Skin epidermis (tissue), 12 donors: ENCODE measurements at regions not wholly inside any gene's neighbourhood (a gene's known extent, or its start where the extent isn't known, plus 50 kb on each side); places are given as distances from the start of the nearest gene placed in this dataset.
"Not testable (repeated sequence)": the region's sequence is repeated elsewhere in the genome, so short reads cannot be mapped to it uniquely, and the experiment has no call there.

ENCODE experiments used
- H3K27ac ChIP-seq, 21 experiments: fragments of 200-600 bp; sonication (generic) in 11 of 21; one replicate each; pipeline ENCODE4 v1.5.0; 2020; ENCODE audit warnings: mild to moderate bottlenecking in 3 of 21, inconsistent platforms in 2 of 21, moderate library complexity in 2 of 21
- H3K4me3 ChIP-seq, 7 experiments: fragments of 200-600 bp; sonication (generic) in 2 of 7; one replicate each; pipeline ENCODE4 v1.5.0; 2020; ENCODE audit warnings: inconsistent platforms in 2 of 7, mild to moderate bottlenecking in 2 of 7, moderate library complexity in 1 of 7

GRCh38 chr2:150698016-150698661 is 210.7 kb upstream of the RND3 start:
- H3K4me3 ChIP-seq: no peak overlapping the region
- H3K27ac ChIP-seq: peak overlapping the region in 14 of 21 experiments; percentile 0 to 64 (median 44)

GRCh38 chr2:150697596-150697995 is 210.1 kb upstream of the RND3 start:
- peak overlapping the region in 14 of 21 experiments; percentile 0 to 64 (median 44) for H3K27ac ChIP-seq
- H3K4me3 ChIP-seq: no peak overlapping the region

- H3K4me3 ChIP-seq: no peak overlapping the region
- H3K27ac ChIP-seq: no peak overlapping the region
Observed at GRCh38 chr2:150695451-150696135, 208.1 kb upstream of the RND3 start.

- Histone ChIP-seq H3K27ac (no peak overlapping the region), H3K4me3 (no peak overlapping the region)
Observed at GRCh38 chr2:150693556-150693955, 206.1 kb upstream of the RND3 start.

GRCh38 chr2:150690870-150691269 is 203.4 kb upstream of the RND3 start:
- H3K27ac ChIP-seq: no peak overlapping the region
- H3K4me3 ChIP-seq: no peak overlapping the region

- Histone ChIP-seq H3K27ac (peak overlapping the region in 2 of 21 experiments; percentile 8 to 63), H3K4me3 (no peak overlapping the region)
Observed at GRCh38 chr2:150690261-150690660, 202.8 kb upstream of the RND3 start.

GRCh38 chr2:150689590-150689989 is 202.1 kb upstream of the RND3 start:
- no peak overlapping the region for H3K4me3 ChIP-seq
- peak overlapping the region in 4 of 21 experiments; percentile 4 to 63 (median 30) for H3K27ac ChIP-seq

- Histone ChIP-seq H3K27ac (no peak overlapping the region), H3K4me3 (no peak overlapping the region)
Observed at GRCh38 chr2:150688016-150688415, 200.5 kb upstream of the RND3 start.

- H3K27ac ChIP-seq: no peak overlapping the region
Observed at GRCh38 chr2:150686391-150686790, 198.9 kb upstream of the RND3 start.

GRCh38 chr2:150681120-150681804 is 193.8 kb upstream of the RND3 start:
- H3K27ac ChIP-seq: peak overlapping the region in 4 of 21 experiments; percentile 13 to 63 (median 40)
- no peak overlapping the region for H3K4me3 ChIP-seq

More at GRCh38 chr2:150686391-150686790, 198.9 kb upstream of the RND3 start:
- H3K4me3 ChIP-seq: no peak overlapping the region

GRCh38 chr2:150679456-150680120 is 192.1 kb upstream of the RND3 start:
- peak overlapping the region in 1 of 21 experiments; percentile 63 for H3K27ac ChIP-seq
- H3K4me3 ChIP-seq: no peak overlapping the region

GRCh38 chr2:150677551-150677950 is 190.1 kb upstream of the RND3 start:
- H3K4me3 ChIP-seq: no peak overlapping the region
- no peak overlapping the region for H3K27ac ChIP-seq

- H3K27ac ChIP-seq: no peak overlapping the region
- no peak overlapping the region for H3K4me3 ChIP-seq
Observed at GRCh38 chr2:150676747-150677383, 189.4 kb upstream of the RND3 start.

GRCh38 chr2:150675807-150676206 is 188.3 kb upstream of the RND3 start:
- no peak overlapping the region for H3K4me3 ChIP-seq
- H3K27ac ChIP-seq: no peak overlapping the region

- H3K27ac ChIP-seq: no peak overlapping the region
- H3K4me3 ChIP-seq: no peak overlapping the region
Observed at GRCh38 chr2:150674283-150674682, 186.8 kb upstream of the RND3 start.

GRCh38 chr2:150672311-150672710 is 184.8 kb upstream of the RND3 start:
- H3K4me3 ChIP-seq: no peak overlapping the region
- H3K27ac ChIP-seq: no peak overlapping the region

- no peak overlapping the region for H3K4me3 ChIP-seq
- no peak overlapping the region for H3K27ac ChIP-seq
Observed at GRCh38 chr2:150669492-150669891, 182.0 kb upstream of the RND3 start.

- not testable (repeated sequence) for H3K27ac ChIP-seq, H3K4me3 ChIP-seq
Observed at GRCh38 chr2:150667039-150667438, 179.6 kb upstream of the RND3 start.

- Histone ChIP-seq H3K27ac (peak overlapping the region in 6 of 21 experiments; percentile 26 to 67 (median 36)), H3K4me3 (no peak overlapping the region)
Observed at GRCh38 chr2:150663143-150663542, 175.7 kb upstream of the RND3 start.

GRCh38 chr2:150656002-150656401 is 168.5 kb upstream of the RND3 start:
- Histone ChIP-seq H3K4me3 (no peak overlapping the region), H3K27ac (no peak overlapping the region)
